ENCODE measurements at regions not wholly inside any gene's neighbourhood (a gene's known extent, or its start where the extent isn't known, plus 50 kb on each side); places are given as distances from the start of the nearest gene placed in this dataset.

GRCh38 chr2:225920621-225921220 is 521.2 kb downstream of the NYAP2 start:
- no peaks in the 10 kb centered on the region for H3K27me3 ChIP-seq (ENCODE audit: insufficient read depth, poor library complexity, severe bottlenecking)
- no peak for DNase-seq (ENCODE audit: low read depth in 1 of 2, low spot score in 1 of 2)
- TF ChIP-seq REST (IDR thresholded peaks at IDR 0.05; ENCODE audit: insufficient replicate concordance, low read depth) = no peak
- TF ChIP-seq GABPA (IDR thresholded peaks at IDR 0.05; ENCODE audit: low read depth) = no peak
- TF ChIP-seq POLR2AphosphoS5 (IDR thresholded peaks at IDR 0.05; ENCODE audit: low read depth) = no peak
- no peak for TF ChIP-seq CTCF (IDR thresholded peaks at IDR 0.05; ENCODE audit: insufficient read depth, low read length)
- no peak for TF ChIP-seq SPI1 (IDR thresholded peaks at IDR 0.05; ENCODE audit: borderline replicate concordance, low read depth)
- H3K27ac ChIP-seq (replicated peaks) = no peak overlapping the region
- no peak overlapping the region for H3K4me3 ChIP-seq (replicated peaks; ENCODE audit: insufficient read depth, low read length)

- TF ChIP-seq CTCF (IDR thresholded peaks at IDR 0.05; ENCODE audit: insufficient read depth, low read length) (no peak), REST (IDR thresholded peaks at IDR 0.05; ENCODE audit: insufficient replicate concordance, low read depth) (no peak), POLR2AphosphoS5 (IDR thresholded peaks at IDR 0.05; ENCODE audit: low read depth) (no peak), SPI1 (IDR thresholded peaks at IDR 0.05; ENCODE audit: borderline replicate concordance, low read depth) (no peak), GABPA (IDR thresholded peaks at IDR 0.05; ENCODE audit: low read depth) (no peak)
- no peak overlapping the region for H3K27ac ChIP-seq (replicated peaks)
- DNase-seq (ENCODE audit: low read depth in 1 of 2, low spot score in 1 of 2) = no peak
- no peaks in the 10 kb centered on the region for H3K27me3 ChIP-seq (ENCODE audit: insufficient read depth, poor library complexity, severe bottlenecking)
- H3K4me3 ChIP-seq (replicated peaks; ENCODE audit: insufficient read depth, low read length) = no peak overlapping the region
These were observed 517.2 kb downstream of the NYAP2 start for GRCh38 chr2:225916692-225917091.

GRCh38 chr2:225911019-225911418 is 511.5 kb downstream of the NYAP2 start:
- no peaks in the 10 kb centered on the region for H3K27me3 ChIP-seq (ENCODE audit: insufficient read depth, poor library complexity, severe bottlenecking)
- DNase-seq (ENCODE audit: low read depth in 1 of 2, low spot score in 1 of 2) = no peak
- TF ChIP-seq GABPA (IDR thresholded peaks at IDR 0.05; ENCODE audit: low read depth) (no peak), POLR2AphosphoS5 (IDR thresholded peaks at IDR 0.05; ENCODE audit: low read depth) (no peak), SPI1 (IDR thresholded peaks at IDR 0.05; ENCODE audit: borderline replicate concordance, low read depth) (no peak), REST (IDR thresholded peaks at IDR 0.05; ENCODE audit: insufficient replicate concordance, low read depth) (no peak), CTCF (IDR thresholded peaks at IDR 0.05; ENCODE audit: insufficient read depth, low read length) (no peak)
- H3K27ac ChIP-seq (replicated peaks) = no peak overlapping the region
- H3K4me3 ChIP-seq (replicated peaks; ENCODE audit: insufficient read depth, low read length) = no peak overlapping the region
